HEK293 (cell line): ENCODE measurements at regions not wholly inside any gene's neighbourhood (a gene's known extent, or its start where the extent isn't known, plus 50 kb on each side); places are given as distances from the start of the nearest gene placed in this dataset.

ENCODE experiments used
- CTCF ChIA-PET: fragments of 350-600 bp; formaldehyde crosslinking; extraction: SDS; loops from one replicate; lab custom pipeline; 2021; ENCODE audit warnings: antibody characterized with exemption; lab: Yijun Ruan, JAX
- POLR2A ChIA-PET: fragments of 300-600 bp; formaldehyde crosslinking; extraction: SDS; loops from one replicate; lab custom pipeline; 2020; ENCODE audit warnings: antibody characterized with exemption, inconsistent platforms; lab: Yijun Ruan, JAX
- H3K27ac ChIP-seq: fragments of 200-500 bp; sonication (Bioruptor generic); 2 replicates; pipeline ENCODE4 v1.5.1; 2014; ENCODE audit warnings: low read depth, low read length, control low read depth, inconsistent platforms; ENCODE audit errors: extremely low read depth
- H3K36me3 ChIP-seq, 2 experiments: fragments of 200-500 bp in 1 of 2; sonication (Bioruptor generic) in 1 of 2; 1 replicate in 1 of 2; 2 replicates in 1 of 2; pipeline ENCODE4 v1.5.1; 2014 to 2017; ENCODE audit warnings: inconsistent platforms in 2 of 2, low read length in 2 of 2; ENCODE audit not compliant: control insufficient read depth in 2 of 2, insufficient read depth in 1 of 2
- H3K4me1 ChIP-seq: fragments of 200-500 bp; sonication (Bioruptor generic); 2 replicates; pipeline ENCODE4 v1.5.1; 2014; ENCODE audit warnings: mild to moderate bottlenecking, low read length, inconsistent platforms; ENCODE audit not compliant: control insufficient read depth, insufficient read depth
- H3K4me3 ChIP-seq: 2 replicates; pipeline ENCODE4 v1.5.1; 2011; ENCODE audit warnings: low read depth, mild to moderate bottlenecking, control low read depth, low read length, moderate library complexity
- H3K9me3 ChIP-seq: fragments of 200-500 bp; sonication (Bioruptor generic); 2 replicates; pipeline ENCODE4 v1.5.1; 2014; ENCODE audit warnings: low read depth, low read length, inconsistent platforms; ENCODE audit not compliant: control insufficient read depth, insufficient read depth
- ATF2 ChIP-seq: fragments of 450-650 bp; formaldehyde crosslinking; IDR thresholded peaks from 2 replicates; pipeline ENCODE4 v1.5.1; 2016; ENCODE audit warnings: missing biosample characterization, missing genetic modification characterization, low read depth
- BCL6B ChIP-seq: fragments of 450-650 bp; formaldehyde crosslinking; IDR thresholded peaks from 2 replicates; pipeline ENCODE4 v1.5.1; 2017; ENCODE audit warnings: missing biosample characterization, missing genetic modification characterization
- KLF7 ChIP-seq: fragments of 450-650 bp; formaldehyde crosslinking; IDR thresholded peaks from 2 replicates; pipeline ENCODE4 v1.5.1; 2016; ENCODE audit warnings: missing biosample characterization, missing genetic modification characterization, borderline replicate concordance
- PBX3 ChIP-seq: sonication (generic); formaldehyde crosslinking; IDR thresholded peaks from 2 replicates; pipeline ENCODE4 v1.8.1; 2022; ENCODE audit warnings: mild to moderate bottlenecking, moderate library complexity, missing genetic modification reagents
- PRDM4 ChIP-seq: fragments of 450-650 bp; formaldehyde crosslinking; IDR thresholded peaks from 2 replicates; pipeline ENCODE4 v1.5.1; 2017; ENCODE audit warnings: missing biosample characterization, missing genetic modification characterization
- PRDM6 ChIP-seq: fragments of 450-650 bp; formaldehyde crosslinking; IDR thresholded peaks from 2 replicates; pipeline ENCODE4 v1.5.1; 2017; ENCODE audit warnings: missing biosample characterization, missing genetic modification characterization
- YY1 ChIP-seq: fragments of 450-650 bp; formaldehyde crosslinking; IDR thresholded peaks from 2 replicates; pipeline ENCODE4 v1.5.1; 2018; ENCODE audit warnings: missing biosample characterization, missing genetic modification characterization
- ZBTB1 ChIP-seq: fragments of 450-650 bp; formaldehyde crosslinking; IDR thresholded peaks from 2 replicates; pipeline ENCODE4 v1.5.1; 2016; ENCODE audit warnings: missing biosample characterization, missing genetic modification characterization
- ZBTB17 ChIP-seq: fragments of 450-650 bp; formaldehyde crosslinking; IDR thresholded peaks from 2 replicates; pipeline ENCODE4 v1.5.1; 2016; ENCODE audit warnings: missing biosample characterization, missing genetic modification characterization
- ZBTB20 ChIP-seq: fragments of 450-650 bp; formaldehyde crosslinking; IDR thresholded peaks from 2 replicates; pipeline ENCODE4 v1.5.1; 2016; ENCODE audit warnings: missing biosample characterization, missing genetic modification characterization
- ZFP37 ChIP-seq: fragments of 450-650 bp; formaldehyde crosslinking; IDR thresholded peaks from 2 replicates; pipeline ENCODE4 v1.5.1; 2016; ENCODE audit warnings: missing biosample characterization, missing genetic modification characterization
- ZFP69B ChIP-seq: fragments of 450-650 bp; formaldehyde crosslinking; IDR thresholded peaks from 2 replicates; pipeline ENCODE4 v1.5.1; 2016; ENCODE audit warnings: missing biosample characterization, missing genetic modification characterization
- ZNF169 ChIP-seq: fragments of 450-650 bp; formaldehyde crosslinking; IDR thresholded peaks from 2 replicates; pipeline ENCODE4 v1.5.1; 2016; ENCODE audit warnings: missing biosample characterization, missing genetic modification characterization
- ZNF18 ChIP-seq: fragments of 450-650 bp; formaldehyde crosslinking; IDR thresholded peaks from 2 replicates; pipeline ENCODE4 v1.5.1; 2016; ENCODE audit warnings: missing biosample characterization, missing genetic modification characterization
- ZNF280D ChIP-seq: fragments of 450-650 bp; formaldehyde crosslinking; IDR thresholded peaks from 2 replicates; pipeline ENCODE4 v1.5.1; 2016; ENCODE audit warnings: missing biosample characterization, missing genetic modification characterization
- ZNF324 ChIP-seq: fragments of 450-650 bp; formaldehyde crosslinking; IDR thresholded peaks from 2 replicates; pipeline ENCODE4 v1.5.1; 2016; ENCODE audit warnings: missing biosample characterization, missing genetic modification characterization
- ZNF354C ChIP-seq: fragments of 450-650 bp; formaldehyde crosslinking; IDR thresholded peaks from 2 replicates; pipeline ENCODE4 v1.5.1; 2016; ENCODE audit warnings: missing biosample characterization, missing genetic modification characterization, low read depth, borderline replicate concordance
- ZNF596 ChIP-seq: fragments of 450-650 bp; IDR thresholded peaks from 2 replicates; pipeline ENCODE4 v1.5.0; 2018; ENCODE audit warnings: missing biosample characterization, mild to moderate bottlenecking, missing genetic modification characterization, moderate library complexity
- ZNF660 ChIP-seq: fragments of 450-650 bp; IDR thresholded peaks from 2 replicates; pipeline ENCODE4 v1.5.1; 2018; ENCODE audit warnings: missing biosample characterization, mild to moderate bottlenecking, missing genetic modification characterization
- ZNF830 ChIP-seq: fragments of 450-650 bp; IDR thresholded peaks from 2 replicates; pipeline ENCODE4 v1.5.0; 2018; ENCODE audit warnings: missing biosample characterization, missing genetic modification characterization, low read depth, mild to moderate bottlenecking, moderate library complexity

GRCh38 chr16:86421995-86422394 is 88.3 kb upstream of the FOXF1 start:
- Histone ChIP-seq H3K4me3 (no peak overlapping the region), H3K9me3 (no peaks in the 10 kb centered on the region), H3K4me1 (no peaks in the 10 kb centered on the region), H3K27ac (no peak overlapping the region), H3K36me3 (no peaks in the 10 kb centered on the region)
- TF ChIP-seq ZNF660: no peak
- TF ChIP-seq ZBTB17 (tag by site-specific recombination): no peak
- no peak for TF ChIP-seq ZNF280D (tag by site-specific recombination)
- no peak for TF ChIP-seq ZNF169 (tag by site-specific recombination)
- no peak for TF ChIP-seq PRDM6 (tag by site-specific recombination)
- no peak for TF ChIP-seq PRDM4 (tag by site-specific recombination)
- TF ChIP-seq ZNF18 (tag by site-specific recombination): no peak
- ChIA-PET CTCF (no interaction called here), POLR2A (interaction anchor here (0.7 kb wide), 1 partner anchor 30 kb away, joined by 5 read pairs; no protein-coding TSS in a partner anchor)

- Histone ChIP-seq H3K4me1 (no peaks in the 10 kb centered on the region), H3K9me3 (no peaks in the 10 kb centered on the region), H3K36me3 (no peaks in the 10 kb centered on the region), H3K4me3 (no peak overlapping the region), H3K27ac (no peak overlapping the region)
- CTCF ChIA-PET: no interaction called here
- TF ChIP-seq ZNF354C (no peak), ZNF830 (no peak), ZFP37 (no peak), ZNF324 (tag by site-specific recombination) (no peak), YY1 (tag by site-specific recombination) (no peak), ATF2 (tag by site-specific recombination) (no peak), ZBTB1 (tag by site-specific recombination) (no peak), KLF7 (tag by site-specific recombination) (no peak), ZNF596 (tag by site-specific recombination) (no peak), ZFP69B (tag by site-specific recombination) (no peak), ZBTB20 (no peak), PBX3 (no peak), BCL6B (tag by site-specific recombination) (no peak)
- POLR2A ChIA-PET: no interaction called here
These were observed 85.9 kb upstream of the FOXF1 start for GRCh38 chr16:86424398-86424797.
